Activated CD4-positive, alpha-beta T cell treated with anti-CD3 and anti-CD28 coated beads, Interleukin-2, amount 50 U/mL, for 1 hour (primary cell): ENCODE measurements at regions not wholly inside any gene's neighbourhood (a gene's known extent, or its start where the extent isn't known, plus 50 kb on each side); places are given as distances from the start of the nearest gene placed in this dataset.

Experiments
- DNase-seq: peaks from one replicate; pipeline ENCODE4 v3.0.0-alpha.2; 2020

GRCh38 chr2:5465859-5466258 is 226.3 kb upstream of the SOX11 start:
- no peak for DNase-seq

DNA sequence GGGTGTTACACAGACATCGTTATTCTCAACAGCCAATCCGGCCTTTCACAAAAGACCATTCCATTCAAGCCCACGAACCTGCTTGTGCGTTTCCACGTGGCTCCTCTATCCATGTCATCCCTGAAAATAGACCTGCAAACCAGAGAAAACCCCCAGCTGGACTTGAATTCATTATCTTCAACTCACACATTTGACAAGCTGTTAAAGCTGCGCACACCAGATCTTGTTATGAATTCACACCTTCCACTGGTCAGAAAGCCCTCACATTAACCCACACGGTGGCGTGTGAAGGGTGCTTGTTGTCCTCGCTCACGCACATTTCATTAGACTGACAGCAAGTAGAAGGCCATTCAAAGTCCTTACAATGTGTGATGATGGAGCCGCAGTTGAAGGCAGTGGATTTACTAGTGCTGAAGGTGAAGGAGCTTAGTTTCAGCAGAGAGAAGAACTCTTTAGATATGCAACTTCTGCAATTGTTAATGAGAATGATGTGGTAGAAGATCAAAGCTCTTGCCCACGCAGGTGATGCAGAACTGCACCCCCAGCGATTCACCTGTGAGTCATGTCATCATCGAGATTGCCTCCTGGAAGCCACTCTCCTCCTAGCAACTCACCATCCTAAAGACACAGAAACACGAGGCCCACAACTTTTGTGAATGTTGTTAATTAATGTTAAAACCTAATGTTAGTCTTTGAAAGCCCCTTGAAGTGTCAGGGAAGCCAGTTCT is 224.8 kb upstream of the SOX11 start:
- no peak for DNase-seq

DNA sequence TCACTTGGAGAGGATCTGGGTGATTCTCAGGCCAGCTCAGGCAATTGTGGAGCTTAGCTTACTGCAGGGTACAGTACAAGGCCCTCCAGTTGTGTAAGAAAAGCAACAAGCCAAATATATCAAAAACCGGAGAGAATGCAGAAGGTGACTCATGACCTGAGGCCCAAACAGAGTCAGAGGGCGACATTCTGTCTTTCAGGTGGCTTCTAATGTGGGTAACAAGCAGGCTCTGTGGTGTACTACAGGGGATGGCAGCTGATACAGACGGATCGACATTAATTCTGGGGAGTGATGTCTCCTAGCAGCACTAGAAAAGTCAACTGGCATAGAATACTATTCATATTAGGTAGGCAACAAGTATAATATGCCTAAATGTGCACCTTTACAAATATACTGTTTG is 219.5 kb upstream of the SOX11 start:
- no peak for DNase-seq

DNA sequence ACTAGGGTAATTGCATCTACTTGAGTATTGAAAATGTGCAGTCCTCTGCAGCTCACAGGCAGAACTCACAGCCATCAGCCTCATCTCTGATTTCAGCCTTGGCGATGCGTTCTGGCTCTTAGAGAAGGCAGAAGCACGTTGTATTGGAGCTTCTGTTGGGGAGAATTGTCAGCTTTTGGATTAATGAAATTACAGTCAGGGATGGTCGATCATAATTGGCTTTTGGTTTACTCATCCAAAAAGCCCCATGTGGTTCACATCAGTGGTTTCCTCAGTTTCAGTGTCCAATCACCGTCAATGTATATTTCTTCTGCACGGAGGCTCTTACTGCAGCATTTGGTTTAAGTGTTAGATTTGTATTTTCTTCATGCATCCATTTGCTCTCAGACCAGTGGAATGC is 218.5 kb upstream of the SOX11 start:
- DNase-seq, result no peak

GRCh38 chr2:5474716-5475115 is 217.5 kb upstream of the SOX11 start:
- DNase-seq, result no peak

DNA sequence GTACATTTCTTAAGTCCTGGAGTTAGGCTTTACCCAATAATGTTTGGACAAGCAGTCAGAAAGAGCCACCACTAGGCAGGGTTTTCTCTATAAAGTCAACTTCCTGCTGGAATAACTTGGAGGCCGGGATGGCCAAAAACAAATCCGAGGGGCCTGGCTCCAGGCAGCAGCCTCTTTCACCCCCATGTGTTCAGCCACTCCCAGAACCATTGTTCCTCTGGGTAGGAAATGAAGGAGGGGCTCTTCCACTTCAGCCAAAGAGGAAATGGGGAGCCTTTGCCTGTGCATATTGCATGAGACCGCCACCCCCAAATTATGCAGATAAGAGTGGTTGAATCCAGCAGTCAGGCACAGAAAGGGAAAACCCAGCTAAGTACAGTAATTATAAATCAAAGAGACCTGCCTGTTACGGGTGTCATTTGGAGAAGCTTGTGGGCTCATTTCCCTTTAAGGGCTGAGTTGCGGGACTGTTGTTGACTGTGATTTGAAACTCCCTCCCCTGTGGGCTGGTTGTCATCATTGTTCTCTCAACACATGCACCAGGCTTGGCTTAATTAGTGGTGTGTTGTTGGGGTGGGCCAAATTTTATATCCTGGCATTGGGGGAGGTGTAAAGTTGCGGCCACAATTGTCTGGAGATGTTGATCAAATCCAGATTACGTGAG is 212.8 kb upstream of the SOX11 start:
- no peak for DNase-seq

DNA sequence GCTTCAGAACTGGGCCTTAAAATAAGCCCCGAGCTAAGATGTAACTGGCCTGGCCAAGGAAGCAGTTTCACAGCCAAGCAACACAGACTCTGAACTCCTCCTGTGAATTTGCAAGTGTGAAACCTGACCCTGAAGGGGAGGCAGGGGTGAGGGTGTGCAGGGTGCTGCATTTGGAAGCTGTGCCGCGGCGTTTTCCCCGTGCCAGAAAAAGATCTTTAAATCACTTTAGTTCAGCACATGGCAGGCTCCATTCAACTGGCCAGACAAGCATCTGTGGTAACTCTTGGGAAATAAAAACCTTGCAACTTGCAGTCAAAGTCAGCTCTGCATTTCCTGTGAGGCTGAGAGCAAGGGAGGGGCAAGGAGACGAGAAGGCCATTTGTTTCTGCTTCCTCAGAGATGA is 209.3 kb upstream of the SOX11 start:
- DNase-seq, result no peak

DNA sequence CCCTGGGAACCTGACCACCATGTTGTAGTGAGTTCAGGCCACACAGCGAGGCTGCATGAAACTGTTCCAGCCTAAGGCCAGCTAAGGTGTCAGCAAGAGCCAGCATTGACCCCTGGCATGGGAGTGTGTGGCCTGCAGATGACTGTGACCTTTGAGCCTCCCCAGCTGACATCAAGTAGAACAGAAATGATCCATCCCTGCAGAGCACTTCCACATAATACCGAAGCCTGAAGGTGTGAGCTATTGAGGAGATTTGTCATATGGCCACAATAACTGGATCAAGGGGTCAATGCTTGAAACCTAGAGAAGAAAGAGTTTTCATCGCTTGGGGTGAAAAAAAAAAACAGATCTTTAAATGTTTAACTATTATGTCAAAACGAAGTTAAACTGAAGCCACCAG is 207.3 kb upstream of the SOX11 start:
- DNase-seq, result no peak

- no peak for DNase-seq
These were observed 200.7 kb upstream of the SOX11 start for GRCh38 chr2:5491523-5491922.

- no peak for DNase-seq
These were observed 198.9 kb upstream of the SOX11 start for GRCh38 chr2:5493256-5493655.

- DNase-seq, result no peak
These were observed 198.0 kb upstream of the SOX11 start for GRCh38 chr2:5494212-5494611.

DNA sequence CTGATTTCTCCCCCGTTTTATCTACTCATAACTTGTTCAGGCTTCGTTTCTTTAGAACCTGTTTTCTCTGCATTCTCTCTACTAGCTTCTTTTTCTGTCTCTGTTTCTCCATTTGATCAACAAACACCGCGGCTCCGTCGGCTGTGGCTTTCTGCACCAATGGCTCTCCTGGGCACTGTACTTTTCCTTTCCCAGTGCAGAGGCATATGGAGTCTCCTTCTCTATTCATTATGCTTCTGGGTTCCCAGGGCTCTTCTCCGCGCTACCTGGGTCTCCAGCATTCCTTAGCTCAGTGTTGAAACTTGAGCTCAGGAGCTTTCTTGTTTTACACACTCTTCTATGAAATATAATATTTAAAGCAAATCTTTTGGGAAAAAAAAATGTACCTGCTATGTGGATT is 196.6 kb upstream of the SOX11 start:
- no peak for DNase-seq

DNA sequence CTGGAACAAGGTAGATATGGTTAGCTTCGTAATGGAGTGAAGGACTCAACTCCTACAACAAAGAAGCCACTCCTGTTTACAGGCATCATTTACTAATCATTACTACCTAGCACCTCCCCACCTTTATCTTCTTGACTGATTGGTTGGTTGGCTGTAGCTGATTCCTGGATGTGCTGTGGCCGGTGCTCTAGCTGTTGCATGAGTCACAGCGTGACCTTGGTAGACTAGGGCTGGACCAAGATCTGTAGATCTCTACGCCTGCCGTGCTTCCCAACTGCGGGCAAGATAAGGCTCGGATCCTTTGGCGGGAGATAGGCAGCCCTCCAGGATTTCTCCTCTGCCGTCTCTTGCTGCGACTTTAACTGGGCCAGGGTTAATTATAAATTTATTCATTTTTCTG is 194.3 kb upstream of the SOX11 start:
- no peak for DNase-seq

- DNase-seq, result no peak
These were observed 190.4 kb upstream of the SOX11 start for GRCh38 chr2:5501807-5502206.

- no peak for DNase-seq
These were observed 189.8 kb upstream of the SOX11 start for GRCh38 chr2:5502385-5502784.

DNA sequence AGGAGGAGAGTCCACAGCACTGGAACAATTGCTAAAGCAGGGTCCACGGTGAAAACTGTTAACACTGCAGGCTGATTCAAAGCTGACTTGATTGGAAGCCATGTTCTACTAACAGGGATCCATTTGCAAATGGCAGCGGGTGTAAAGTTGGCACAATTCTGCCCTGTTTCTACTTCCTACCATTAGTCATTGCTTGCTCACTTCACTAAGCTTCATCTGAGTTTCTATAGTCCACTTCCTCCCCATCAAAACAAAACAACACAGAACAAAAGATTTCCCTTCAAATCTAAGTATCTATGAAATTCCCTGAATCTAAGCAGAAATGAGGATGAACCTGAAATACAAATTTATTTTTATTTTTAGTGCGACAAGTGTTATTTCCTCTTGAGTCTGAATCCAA is 187.4 kb upstream of the SOX11 start:
- no peak for DNase-seq

- DNase-seq, result no peak
These were observed 184.8 kb upstream of the SOX11 start for GRCh38 chr2:5507367-5507766.

GRCh38 chr2:5509362-5509761 is 182.8 kb upstream of the SOX11 start:
- DNase-seq, result no peak

DNA sequence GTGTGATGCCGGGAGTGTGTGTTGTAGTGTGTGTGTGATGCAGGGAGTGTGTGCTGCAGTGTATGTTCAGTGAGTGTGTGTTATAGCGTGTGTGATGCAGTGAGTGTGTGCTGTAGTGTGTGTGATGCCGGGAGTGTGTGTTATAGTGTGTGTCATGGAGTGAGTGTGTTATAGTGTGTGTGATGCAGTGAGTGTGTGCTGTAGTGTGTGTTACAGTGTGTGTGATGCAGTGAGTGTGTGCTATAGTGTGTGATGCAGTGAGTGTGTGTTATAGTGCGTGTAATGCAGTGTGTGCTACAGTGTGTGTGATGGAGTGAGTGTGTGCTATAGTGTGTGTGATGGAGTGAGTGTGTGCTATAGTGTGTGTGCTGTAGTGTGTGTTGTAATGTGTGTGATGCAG is 182.1 kb upstream of the SOX11 start:
- no peak for DNase-seq

DNA sequence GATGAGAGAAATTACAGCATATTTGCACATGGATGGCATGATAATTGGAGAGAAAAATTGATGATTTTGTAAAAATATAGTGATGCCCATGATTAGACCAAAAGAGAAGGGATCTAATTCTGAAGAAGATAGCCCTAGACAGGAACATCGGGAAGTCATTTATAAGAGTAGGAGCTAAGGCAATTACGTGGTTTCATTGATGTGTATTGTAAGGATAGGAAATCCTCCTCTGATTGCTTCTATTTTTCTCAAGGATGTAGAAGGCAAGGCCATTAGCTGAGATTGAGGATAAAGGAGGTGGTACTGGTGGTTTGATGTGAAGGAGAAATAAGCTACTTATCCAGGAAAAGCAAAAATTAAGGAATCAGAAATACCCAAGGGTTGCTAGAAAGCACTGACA is 176.5 kb upstream of the SOX11 start:
- no peak for DNase-seq

DNA sequence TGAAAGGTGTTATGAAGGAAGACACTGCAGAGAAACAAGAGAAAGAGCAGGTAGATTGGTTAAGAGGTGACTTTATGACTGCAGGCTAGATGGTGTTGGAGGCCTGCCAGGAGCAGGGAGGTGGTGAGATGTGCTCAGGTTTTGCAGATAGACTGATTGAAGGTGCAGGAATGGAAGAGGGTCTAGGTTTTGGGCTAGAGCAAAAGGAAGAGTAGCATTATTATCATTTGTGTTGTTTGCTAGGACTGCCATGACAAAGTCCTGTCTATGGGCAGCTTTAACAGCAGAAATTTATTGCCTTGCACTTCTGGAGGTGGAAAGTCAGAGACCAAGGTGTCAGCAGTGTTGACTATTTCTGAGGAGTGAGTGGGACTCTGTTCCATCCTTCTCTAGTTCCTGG is 172.9 kb upstream of the SOX11 start:
- DNase-seq, result no peak

GRCh38 chr2:5520463-5520972 is 171.7 kb upstream of the SOX11 start:
- no peak for DNase-seq

GRCh38 chr2:5521461-5521860 is 170.7 kb upstream of the SOX11 start:
- no peak for DNase-seq

- DNase-seq, result no peak
These were observed 167.6 kb upstream of the SOX11 start for GRCh38 chr2:5524551-5524950.

DNA sequence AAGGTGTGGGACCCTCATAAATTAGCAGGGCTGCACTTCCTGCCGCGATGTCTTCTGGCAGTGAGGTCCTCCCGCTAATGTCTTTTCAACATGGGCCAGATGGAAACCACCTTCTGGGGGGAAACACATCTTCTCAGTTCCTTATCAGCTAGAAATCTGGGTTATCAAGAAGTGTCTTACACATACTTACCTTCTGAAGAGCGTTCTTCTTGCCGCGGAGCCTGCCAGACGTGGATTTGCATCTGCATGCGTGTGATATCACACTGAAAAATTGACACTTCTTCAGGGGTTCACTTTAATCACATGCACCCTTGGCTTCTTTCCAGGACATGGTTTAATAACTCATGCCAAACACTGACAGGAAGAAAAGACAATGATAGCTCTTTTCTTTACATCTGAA is 163.5 kb upstream of the SOX11 start:
- no peak for DNase-seq
